Activated CD4-positive, alpha-beta T cell treated with anti-CD3 and anti-CD28 coated beads for 24 hours (primary cell): ENCODE measurements at regions not wholly inside any gene's neighbourhood (a gene's known extent, or its start where the extent isn't known, plus 50 kb on each side); places are given as distances from the start of the nearest gene placed in this dataset.

Experiments used
- DNase-seq, 2 donors: peaks; one replicate each; pipeline ENCODE4 v3.0.0-alpha.2; 2020; ENCODE audit warnings: low read depth in 2 of 2

GRCh38 chr5:145204743-145205142, 630.4 kb downstream of the PRELID2 start:
- DNase-seq, result no peak

GRCh38 chr5:145203193-145203592, 631.9 kb downstream of the PRELID2 start:
- no peak for DNase-seq

- no peak for DNase-seq
Observed at GRCh38 chr5:145198525-145199260, 636.4 kb downstream of the PRELID2 start.

- no peak for DNase-seq
Observed at GRCh38 chr5:145189746-145190145, 645.4 kb downstream of the PRELID2 start.

- DNase-seq, result no peak
Observed at GRCh38 chr5:145180371-145180770, 654.8 kb downstream of the PRELID2 start.

- no peak for DNase-seq
Observed at GRCh38 chr5:145178641-145179523, 656.3 kb downstream of the PRELID2 start.

- DNase-seq, result no peak
Observed at GRCh38 chr5:145176041-145176440, 659.1 kb downstream of the PRELID2 start.

- DNase-seq, result no peak
Observed at GRCh38 chr5:145166110-145166509, 669.0 kb downstream of the PRELID2 start.

- no peak for DNase-seq
Observed at GRCh38 chr5:145163876-145164275, 671.3 kb downstream of the PRELID2 start.

GRCh38 chr5:145162626-145163025, 672.5 kb downstream of the PRELID2 start:
- no peak for DNase-seq

- DNase-seq, result no peak
Observed at GRCh38 chr5:145161391-145161790, 673.8 kb downstream of the PRELID2 start.

- DNase-seq, result no peak
Observed at GRCh38 chr5:145160679-145161078, 674.5 kb downstream of the PRELID2 start.

GRCh38 chr5:145158730-145159129, 676.4 kb downstream of the PRELID2 start:
- DNase-seq, result no peak

- DNase-seq, result no peak
Observed at GRCh38 chr5:145157841-145158240, 677.3 kb downstream of the PRELID2 start.

- no peak for DNase-seq
Observed at GRCh38 chr5:145141534-145141933, 693.6 kb downstream of the PRELID2 start.

GRCh38 chr5:145130996-145131395, 704.1 kb downstream of the PRELID2 start:
- no peak for DNase-seq

- no peak for DNase-seq
Observed at GRCh38 chr5:145129797-145130196, 705.3 kb downstream of the PRELID2 start.

GRCh38 chr5:145124806-145125205, 710.3 kb downstream of the PRELID2 start:
- no peak for DNase-seq

- no peak for DNase-seq
Observed at GRCh38 chr5:145118611-145119010, 716.5 kb downstream of the PRELID2 start.

GRCh38 chr5:145118127-145118526, 717.0 kb downstream of the PRELID2 start:
- DNase-seq, result no peak

GRCh38 chr5:145117285-145117684, 717.9 kb downstream of the PRELID2 start:
- no peak for DNase-seq

- no peak for DNase-seq
Observed at GRCh38 chr5:145111420-145111819, 723.7 kb downstream of the PRELID2 start.

- no peak for DNase-seq
Observed at GRCh38 chr5:145110834-145111233, 724.3 kb downstream of the PRELID2 start.
